H1 (cell line): ENCODE measurements at regions not wholly inside any gene's neighbourhood (a gene's known extent, or its start where the extent isn't known, plus 50 kb on each side); places are given as distances from the start of the nearest gene placed in this dataset.

Experiments
- CTCF ChIA-PET: fragments of 300-600 bp; sonication (Branson Sonifier 250); formaldehyde crosslinking; loops from one replicate; lab custom pipeline; 2021; ENCODE audit not compliant: partially characterized antibody; lab: Charles Lee
- POLR2A ChIA-PET: fragments of 300-600 bp; sonication (Branson Sonifier 250); formaldehyde crosslinking; loops from one replicate; lab custom pipeline; 2021; ENCODE audit warnings: inconsistent platforms; ENCODE audit not compliant: partially characterized antibody; lab: Charles Lee
- DNase-seq, 2 experiments: peaks; one replicate each; pipeline versions ENCODE4 v3.0.0 to v3.0.0-alpha.2; 2010 to 2022; ENCODE audit warnings: low spot score in 2 of 2, low read depth in 1 of 2, mixed read lengths in 1 of 2
- FAIRE-seq: peaks from 2 replicates; lab custom pipeline; 2011; peaks lifted over from hg19 to GRCh38; lab: Jason Lieb, UNC
- H2AFZ ChIP-seq: 2 replicates; pipeline ENCODE4 v1.8.1; 2012; ENCODE audit warnings: low read length, inconsistent platforms
- H2AK5ac ChIP-seq: 2 replicates; pipeline ENCODE4 v1.6.1; 2013; ENCODE audit warnings: low read depth, low read length
- H2BK120ac ChIP-seq: replicated peaks from 2 replicates; pipeline ENCODE3; 2013; ENCODE audit warnings: low read depth, low read length, inconsistent platforms
- H2BK12ac ChIP-seq: 2 replicates; pipeline ENCODE4 v1.6.1; 2013; ENCODE audit warnings: low read depth, low read length
- H2BK15ac ChIP-seq: 2 replicates; pipeline ENCODE4 v1.6.1; 2013; ENCODE audit warnings: low read length
- H2BK20ac ChIP-seq: 2 replicates; pipeline ENCODE4 v1.6.1; 2013; ENCODE audit warnings: low read length
- H2BK5ac ChIP-seq: 2 replicates; pipeline ENCODE4 v1.6.1; 2013; ENCODE audit warnings: low read depth, low read length
- H3K14ac ChIP-seq: 2 replicates; pipeline ENCODE4 v1.6.1; 2013; ENCODE audit warnings: inconsistent platforms; ENCODE audit not compliant: insufficient read length
- H3K18ac ChIP-seq: 2 replicates; pipeline ENCODE4 v1.6.1; 2013; ENCODE audit warnings: low read length; ENCODE audit errors: extremely low read depth
- H3K23ac ChIP-seq: 2 replicates; pipeline ENCODE4 v1.6.1; 2013; ENCODE audit warnings: inconsistent platforms; ENCODE audit not compliant: insufficient read length
- H3K23me2 ChIP-seq: 2 replicates; pipeline ENCODE4 v1.6.1; 2013; ENCODE audit warnings: low read depth, low read length
- H3K27ac ChIP-seq: 2 replicates; pipeline ENCODE4 v1.6.1; 2011; ENCODE audit warnings: low read depth, low read length, inconsistent platforms
- H3K27me3 ChIP-seq, 4 experiments: replicated peaks in 1 of 4; 1 replicate in 1 of 4; 2 replicates in 3 of 4; pipeline versions ENCODE4 v1.6.1 to v1.8.1; 2011 to 2013; ENCODE audit warnings: low read length in 3 of 4, mild to moderate bottlenecking in 3 of 4, inconsistent platforms in 2 of 4, mixed read lengths in 2 of 4, moderate library complexity in 1 of 4; ENCODE audit not compliant: control insufficient read depth in 3 of 4, insufficient read depth in 3 of 4; ENCODE audit errors: extremely low read depth in 1 of 4
- H3K36me3 ChIP-seq, 4 experiments: 2 replicates each; pipeline versions ENCODE4 v1.6.1 to v1.8.1; 2011 to 2013; ENCODE audit warnings: mild to moderate bottlenecking in 4 of 4, low read length in 3 of 4, moderate library complexity in 2 of 4, control low read depth in 1 of 4, inconsistent platforms in 1 of 4; ENCODE audit not compliant: insufficient read depth in 4 of 4, control insufficient read depth in 2 of 4
- H3K4ac ChIP-seq: replicated peaks from 2 replicates; pipeline ENCODE3; 2013; ENCODE audit warnings: low read length, low read depth, mixed read lengths, inconsistent platforms; ENCODE audit not compliant: insufficient read length
- H3K4me1 ChIP-seq, 4 experiments: replicated peaks in 1 of 4; 1 replicate in 1 of 4; 2 replicates in 3 of 4; pipeline versions ENCODE4 v1.6.1 to v1.8.1; 2011 to 2013; ENCODE audit warnings: low read length in 3 of 4, inconsistent platforms in 2 of 4, mixed read lengths in 1 of 4; ENCODE audit not compliant: insufficient read depth in 4 of 4, control insufficient read depth in 3 of 4
- H3K4me2 ChIP-seq, 2 experiments: 2 replicates each; pipeline versions ENCODE4 v1.6.1 to v1.8.1; 2011 to 2013; ENCODE audit warnings: low read depth in 2 of 2, low read length in 2 of 2, control low read depth in 1 of 2, inconsistent platforms in 1 of 2, mild to moderate bottlenecking in 1 of 2; ENCODE audit not compliant: insufficient read depth in 1 of 2
- H3K4me3 ChIP-seq, 4 experiments: fragments of 200-600, 300-600 bp in 1 of 4; sonication (generic), shearing (Covaris generic), sonication (Bioruptor Twin) in 1 of 4; 2 replicates each; pipeline versions ENCODE4 v1.5.1 to v1.8.1; 2011 to 2016; ENCODE audit warnings: low read length in 4 of 4, low read depth in 3 of 4, control low read depth in 2 of 4, inconsistent platforms in 2 of 4, mild to moderate bottlenecking in 2 of 4, mixed read lengths in 1 of 4, moderate library complexity in 1 of 4; ENCODE audit not compliant: insufficient read depth in 2 of 4; ENCODE audit errors: extremely low read depth in 1 of 4
- H3K56ac ChIP-seq: replicated peaks from 2 replicates; pipeline ENCODE3; 2013; ENCODE audit warnings: low read depth, mild to moderate bottlenecking, mixed read lengths, low read length, inconsistent platforms; ENCODE audit not compliant: insufficient read length
- H3K79me1 ChIP-seq: 2 replicates; pipeline ENCODE4 v1.6.1; 2013; ENCODE audit warnings: low read depth, low read length, control low read depth
- H3K79me2 ChIP-seq, 2 experiments: 2 replicates each; pipeline versions ENCODE4 v1.6.1 to v1.8.1; 2012 to 2013; ENCODE audit warnings: low read length in 2 of 2, mild to moderate bottlenecking in 2 of 2, inconsistent platforms in 1 of 2; ENCODE audit not compliant: insufficient read depth in 2 of 2, control insufficient read depth in 1 of 2
- H3K9ac ChIP-seq, 4 experiments: replicated peaks in 1 of 4; 1 replicate in 1 of 4; 2 replicates in 3 of 4; pipeline versions ENCODE4 v1.6.1 to v1.8.1; 2011 to 2013; ENCODE audit warnings: low read depth in 3 of 4, low read length in 3 of 4, control low read depth in 2 of 4, mild to moderate bottlenecking in 2 of 4, moderate library complexity in 2 of 4, inconsistent platforms in 1 of 4; ENCODE audit errors: extremely low read depth in 1 of 4
- H3K9me3 ChIP-seq, 2 experiments: 2 replicates each; pipeline versions ENCODE4 v1.6.1 to v1.8.1; 2012 to 2013; ENCODE audit warnings: mild to moderate bottlenecking in 2 of 2, moderate library complexity in 2 of 2, control low read depth in 1 of 2, inconsistent platforms in 1 of 2, low read depth in 1 of 2, low read length in 1 of 2, mixed read lengths in 1 of 2; ENCODE audit not compliant: insufficient read depth in 2 of 2
- H4K20me1 ChIP-seq, 2 experiments: replicated peaks in 1 of 2; 2 replicates each; pipeline versions ENCODE3 to v1.8.1; 2011 to 2013; ENCODE audit warnings: inconsistent platforms in 2 of 2, low read length in 2 of 2, mild to moderate bottlenecking in 1 of 2; ENCODE audit not compliant: insufficient read depth in 2 of 2, control insufficient read depth in 1 of 2
- H4K5ac ChIP-seq: 2 replicates; pipeline ENCODE4 v1.6.1; 2013; ENCODE audit warnings: low read length, low read depth, mixed read lengths, inconsistent platforms; ENCODE audit not compliant: insufficient read length
- H4K8ac ChIP-seq: 2 replicates; pipeline ENCODE4 v1.8.0; 2013; ENCODE audit warnings: mild to moderate bottlenecking, moderate library complexity, low read length, inconsistent platforms; ENCODE audit not compliant: insufficient read depth; ENCODE audit errors: extremely low read depth
- H4K91ac ChIP-seq: replicated peaks from 2 replicates; pipeline ENCODE3; 2013; ENCODE audit warnings: low read length, mixed read lengths, inconsistent platforms; ENCODE audit not compliant: insufficient read length
- ATF2 ChIP-seq: IDR thresholded peaks from 2 replicates; pipeline ENCODE4 v1.6.1; 2012; ENCODE audit warnings: low read length, inconsistent platforms
- CHD2 ChIP-seq: IDR thresholded peaks from 2 replicates; pipeline ENCODE4 v1.6.1; 2012; ENCODE audit warnings: low read length, improper control_type of control experiment
- CREB1 ChIP-seq: IDR thresholded peaks from 2 replicates; pipeline ENCODE4 v1.6.1; 2012; ENCODE audit warnings: inconsistent platforms
- KDM4A ChIP-seq: IDR thresholded peaks from one replicate; pipeline ENCODE4 v1.7.1; 2012; ENCODE audit warnings: low read depth, mild to moderate bottlenecking, moderate library complexity, low read length, inconsistent platforms; ENCODE audit not compliant: severe bottlenecking
- RNF2 ChIP-seq: fragments of 200-900, 300-1000 bp; sonication (generic); IDR thresholded peaks from 2 replicates; pipeline ENCODE4 v1.7.1; 2016; ENCODE audit warnings: borderline replicate concordance, low read depth, mild to moderate bottlenecking, antibody characterized with exemption, low read length; ENCODE audit not compliant: poor library complexity, severe bottlenecking; ENCODE audit errors: missing control alignments
- SP1 ChIP-seq: IDR thresholded peaks from 2 replicates; pipeline ENCODE4 v1.6.1; 2011; ENCODE audit warnings: low read depth, low read length
- TCF12 ChIP-seq: IDR thresholded peaks from 2 replicates; pipeline ENCODE4 v1.6.1; 2011; ENCODE audit warnings: low read depth, mild to moderate bottlenecking, low read length
- WGBS, 2 experiments: shearing (Covaris generic) in 1 of 2; methylation state at CpG; one replicate each; pipeline versions ENCODE4 v1.1.6 to v1.1.7; 2013 to 2015; ENCODE audit warnings: low lambda C conversion rate in 2 of 2, mixed read lengths in 2 of 2, inconsistent platforms in 1 of 2, low coverage in 1 of 2, missing lambda C conversion rate in 1 of 2; ENCODE audit not compliant: insufficient replicate concordance in 2 of 2, insufficient coverage in 1 of 2, insufficient read length in 1 of 2; ENCODE audit errors: extremely low coverage in 1 of 2, missing lambda C conversion rate in 1 of 2; 5-methylcytosine and 5-hydroxymethylcytosine counted together
- TF ChIP-seq, protein P1 (sequence below): IDR thresholded peaks from 2 replicates; pipeline ENCODE4 v1.6.1; 2012; ENCODE audit warnings: inconsistent platforms
- TF ChIP-seq, protein P2 (sequence below), 3 experiments: IDR thresholded peaks; 1 replicate in 2 of 3; 2 replicates in 1 of 3; pipeline versions ENCODE4 v1.5.1 to v1.6.1; 2011; ENCODE audit warnings: low read length in 3 of 3, mild to moderate bottlenecking in 3 of 3, inconsistent platforms in 2 of 3, low read depth in 1 of 3, moderate library complexity in 1 of 3; ENCODE audit not compliant: insufficient read depth in 1 of 3; ENCODE audit errors: control extremely low read depth in 1 of 3

- Histone ChIP-seq H3K4ac (no peak overlapping the region), H3K36me3 (no peaks in the 10 kb centered on the region), H3K9ac (no peak overlapping the region), H2AK5ac (no peak overlapping the region), H3K23ac (no peak overlapping the region), H2BK120ac (no peak overlapping the region), H4K91ac (no peak overlapping the region), H3K27me3 (peaks cover 0 to 1% (median 0%) of the 10 kb centered on the region in 4 experiments; a peak in 1 of 7 replicates), H2BK12ac (no peak overlapping the region), H3K79me1 (no peaks in the 10 kb centered on the region), H2BK15ac (no peak overlapping the region), H3K18ac (no peak overlapping the region), H3K14ac (no peak overlapping the region), H3K27ac (no peak overlapping the region), H3K4me3 (no peak overlapping the region), H3K4me1 (no peaks in the 10 kb centered on the region; a peak in 1 of 7 replicates), H4K8ac (no peak overlapping the region), H3K56ac (no peak overlapping the region), H2BK20ac (no peak overlapping the region), H4K20me1 (no peaks in the 10 kb centered on the region), H3K23me2 (no peaks in the 10 kb centered on the region), H3K4me2 (no peak overlapping the region), H2AFZ (no peak overlapping the region), H2BK5ac (no peak overlapping the region), H3K9me3 (no peaks in the 10 kb centered on the region), H3K79me2 (no peaks in the 10 kb centered on the region), H4K5ac (no peak overlapping the region)
- DNase-seq = no peak
- no peak for FAIRE-seq
- WGBS, 2 experiments = 93% methylated on average over 4 of the region's 4 CpGs; no CpG with 5 or more reads in 1 of the 2 experiments
- CTCF ChIA-PET = interaction anchor here (0.6 kb wide), 1 partner anchor 83 kb away, joined by 3 read pairs; no protein-coding TSS in a partner anchor
- POLR2A ChIA-PET = interaction anchor here (0.7 kb wide), 1 partner anchor 294 kb away, joined by 3 read pairs; no protein-coding TSS in a partner anchor
- TF ChIP-seq ATF2 = no peak
- TF ChIP-seq CHD2 = no peak
- TF ChIP-seq, protein P1, sequence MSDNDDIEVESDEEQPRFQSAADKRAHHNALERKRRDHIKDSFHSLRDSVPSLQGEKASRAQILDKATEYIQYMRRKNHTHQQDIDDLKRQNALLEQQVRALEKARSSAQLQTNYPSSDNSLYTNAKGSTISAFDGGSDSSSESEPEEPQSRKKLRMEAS = no peak
- no peak for TF ChIP-seq TCF12
- TF ChIP-seq KDM4A = no peak
- TF ChIP-seq RNF2 = no peak
- no peak for TF ChIP-seq SP1
- TF ChIP-seq, protein P2, sequence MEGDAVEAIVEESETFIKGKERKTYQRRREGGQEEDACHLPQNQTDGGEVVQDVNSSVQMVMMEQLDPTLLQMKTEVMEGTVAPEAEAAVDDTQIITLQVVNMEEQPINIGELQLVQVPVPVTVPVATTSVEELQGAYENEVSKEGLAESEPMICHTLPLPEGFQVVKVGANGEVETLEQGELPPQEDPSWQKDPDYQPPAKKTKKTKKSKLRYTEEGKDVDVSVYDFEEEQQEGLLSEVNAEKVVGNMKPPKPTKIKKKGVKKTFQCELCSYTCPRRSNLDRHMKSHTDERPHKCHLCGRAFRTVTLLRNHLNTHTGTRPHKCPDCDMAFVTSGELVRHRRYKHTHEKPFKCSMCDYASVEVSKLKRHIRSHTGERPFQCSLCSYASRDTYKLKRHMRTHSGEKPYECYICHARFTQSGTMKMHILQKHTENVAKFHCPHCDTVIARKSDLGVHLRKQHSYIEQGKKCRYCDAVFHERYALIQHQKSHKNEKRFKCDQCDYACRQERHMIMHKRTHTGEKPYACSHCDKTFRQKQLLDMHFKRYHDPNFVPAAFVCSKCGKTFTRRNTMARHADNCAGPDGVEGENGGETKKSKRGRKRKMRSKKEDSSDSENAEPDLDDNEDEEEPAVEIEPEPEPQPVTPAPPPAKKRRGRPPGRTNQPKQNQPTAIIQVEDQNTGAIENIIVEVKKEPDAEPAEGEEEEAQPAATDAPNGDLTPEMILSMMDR (IDR thresholded peaks at IDR 0.05; ENCODE audit: control extremely low read depth in 1 of 3, insufficient read depth in 1 of 3, low read depth in 1 of 3, low read length in 3 of 3) = no peak
- no peak for TF ChIP-seq CREB1
Measured at GRCh38 chr12:105814283-105814682, 324.5 kb downstream of the NUAK1 start.
